NCI-H187 (cell line): ENCODE measurements at regions not wholly inside any gene's neighbourhood (a gene's known extent, or its start where the extent isn't known, plus 50 kb on each side); places are given as distances from the start of the nearest gene placed in this dataset.

Experiments
- DNase-seq, 2 experiments: peaks; one replicate each; lab custom pipeline; 2025; lab: John Stamatoyannopoulos, UW

GRCh38 chr10:64079341-64079740 is 558.1 kb downstream of the REEP3 start:
- DNase-seq: no peak

DNA sequence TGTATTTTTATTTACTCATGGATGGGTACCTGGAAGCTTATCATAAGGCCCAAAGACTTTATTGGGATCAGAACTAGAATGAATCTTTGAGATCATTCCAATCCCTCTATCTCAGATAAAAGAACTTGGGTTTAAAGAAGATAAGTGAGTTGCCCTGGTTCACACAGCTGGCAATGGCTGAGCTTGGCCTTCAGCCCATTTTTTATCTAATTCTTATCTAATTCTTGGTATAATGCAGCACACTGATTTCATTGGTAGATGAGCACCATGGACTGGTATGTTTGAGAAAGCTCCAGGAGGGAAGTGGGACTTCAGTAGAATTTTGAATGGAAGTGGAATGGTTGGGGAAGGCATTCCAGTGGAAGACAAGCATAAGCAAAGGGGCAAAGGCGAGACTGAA is 558.9 kb downstream of the REEP3 start:
- DNase-seq: no peak

DNA sequence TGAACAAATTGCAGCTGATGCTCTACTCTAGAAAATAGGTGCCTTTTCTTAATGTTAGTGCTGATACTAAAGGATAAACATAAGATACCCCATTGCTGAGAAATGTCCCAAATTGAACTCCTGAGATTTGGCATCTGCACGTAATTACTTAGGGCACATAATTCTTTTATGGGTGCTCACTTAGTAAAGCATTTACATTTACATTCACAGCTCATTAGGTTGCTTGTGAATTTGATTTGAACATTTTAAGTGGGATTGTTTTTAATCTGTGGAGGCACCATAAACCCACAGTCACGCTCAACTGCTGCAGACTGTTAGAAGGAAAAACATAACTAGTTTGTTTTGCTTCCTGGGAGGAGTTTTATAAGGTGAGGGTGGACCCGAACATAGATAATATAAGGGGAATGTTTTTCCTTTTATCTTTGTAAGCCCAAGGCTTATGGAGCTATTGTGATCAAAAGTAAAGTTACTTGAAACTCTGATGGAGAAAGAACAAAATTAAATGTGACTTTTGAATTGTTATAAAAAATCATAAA is 560.8 kb downstream of the REEP3 start:
- DNase-seq: no peak

GRCh38 chr10:64086083-64086767 is 565.0 kb downstream of the REEP3 start:
- no peak for DNase-seq

- DNase-seq: no peak
Measured at GRCh38 chr10:64089648-64090047, 568.4 kb downstream of the REEP3 start.

DNA sequence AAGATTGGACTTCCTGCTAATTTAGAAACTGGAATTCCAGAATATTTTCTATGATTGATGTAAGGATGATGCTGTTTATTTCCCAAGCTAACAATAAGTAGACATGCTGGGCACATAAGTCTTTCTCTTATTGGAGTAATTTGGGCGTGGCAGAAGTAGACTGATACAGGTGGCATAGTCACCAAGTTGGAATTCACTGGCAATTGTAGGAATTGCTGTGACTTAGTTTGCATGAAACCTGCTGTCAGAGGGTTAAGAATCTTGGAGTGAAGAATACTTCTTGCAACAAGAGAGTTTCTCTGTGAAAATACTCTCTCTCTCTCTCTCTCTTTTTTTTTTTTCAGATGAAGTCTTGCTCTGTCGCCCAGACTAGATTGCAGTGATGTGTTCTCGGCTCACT is 569.7 kb downstream of the REEP3 start:
- DNase-seq: no peak

DNA sequence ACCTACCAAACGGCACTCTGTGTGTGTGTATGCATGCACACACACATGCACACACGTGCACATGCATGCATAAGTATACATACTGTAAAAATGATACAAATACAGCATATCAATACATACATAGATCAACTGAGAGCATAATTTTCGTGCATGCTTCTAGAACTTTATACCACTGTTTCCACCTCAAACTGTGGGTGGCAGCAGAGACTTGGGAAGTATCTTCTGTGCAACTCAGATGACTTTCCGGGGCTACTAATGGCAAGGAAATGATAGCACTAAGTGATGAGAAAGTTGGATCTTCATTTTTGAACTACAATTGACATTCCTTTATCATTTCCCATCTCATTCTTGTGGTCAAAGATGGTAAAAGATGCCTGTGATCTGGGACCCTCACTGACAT is 570.7 kb downstream of the REEP3 start:
- no peak for DNase-seq

- no peak for DNase-seq
Measured at GRCh38 chr10:64093304-64093703, 572.1 kb downstream of the REEP3 start.

DNA sequence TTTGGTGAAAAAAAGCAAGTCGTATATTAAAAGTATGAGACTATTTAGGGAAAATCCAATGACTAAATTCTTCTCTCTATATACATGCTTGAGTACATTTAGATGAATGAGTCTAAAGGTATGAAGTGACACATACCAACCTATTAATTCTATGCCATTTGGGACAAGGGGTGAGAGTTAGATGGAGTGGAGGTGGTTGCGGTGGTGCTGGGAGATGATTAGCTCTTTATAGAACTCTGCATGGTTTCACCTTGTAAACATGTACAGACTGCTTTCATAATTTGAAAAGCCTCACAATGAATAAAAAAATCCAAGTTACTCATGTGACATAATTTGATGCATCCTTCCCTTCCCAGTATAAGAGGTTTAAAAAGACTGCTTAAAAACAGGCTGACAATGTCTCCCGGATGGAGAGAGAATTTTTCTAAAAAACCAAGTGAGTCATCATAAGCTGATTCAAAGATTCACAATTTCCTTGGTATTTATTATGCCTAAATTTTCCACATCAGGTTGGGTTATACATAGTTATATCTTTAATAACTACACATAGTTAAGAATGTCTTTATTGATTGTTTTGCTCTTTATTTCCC is 572.8 kb downstream of the REEP3 start:
- no peak for DNase-seq

- no peak for DNase-seq
Measured at GRCh38 chr10:64096941-64097340, 575.7 kb downstream of the REEP3 start.

GRCh38 chr10:64097391-64098122 is 576.4 kb downstream of the REEP3 start:
- no peak for DNase-seq

GRCh38 chr10:64098994-64099393 is 577.8 kb downstream of the REEP3 start:
- DNase-seq: no peak

- DNase-seq: no peak
Measured at GRCh38 chr10:64101606-64102263, 580.5 kb downstream of the REEP3 start.

DNA sequence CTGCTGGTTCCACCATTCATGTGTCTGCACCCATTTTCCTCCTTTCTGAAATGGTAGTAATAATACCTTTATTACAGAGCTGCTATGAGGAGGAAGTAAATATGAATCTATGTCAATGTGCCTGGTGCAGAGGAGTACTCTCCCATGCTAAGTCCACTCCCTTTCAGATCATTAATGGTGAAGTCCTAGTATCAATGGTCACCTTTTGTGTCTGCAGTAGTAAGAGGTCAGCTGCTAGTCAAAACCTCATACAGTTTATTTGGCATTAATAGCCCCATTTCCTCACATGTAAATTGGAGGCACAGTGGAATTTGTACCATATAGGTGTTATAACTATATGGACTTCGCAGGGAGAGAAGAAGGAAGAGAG is 581.0 kb downstream of the REEP3 start:
- no peak for DNase-seq

GRCh38 chr10:64102916-64103315 is 581.7 kb downstream of the REEP3 start:
- DNase-seq: no peak

GRCh38 chr10:64103750-64104470 is 582.7 kb downstream of the REEP3 start:
- DNase-seq: no peak

- DNase-seq: no peak
Measured at GRCh38 chr10:64109926-64110495, 588.8 kb downstream of the REEP3 start.

- no peak for DNase-seq
Measured at GRCh38 chr10:64112701-64113355, 591.6 kb downstream of the REEP3 start.

DNA sequence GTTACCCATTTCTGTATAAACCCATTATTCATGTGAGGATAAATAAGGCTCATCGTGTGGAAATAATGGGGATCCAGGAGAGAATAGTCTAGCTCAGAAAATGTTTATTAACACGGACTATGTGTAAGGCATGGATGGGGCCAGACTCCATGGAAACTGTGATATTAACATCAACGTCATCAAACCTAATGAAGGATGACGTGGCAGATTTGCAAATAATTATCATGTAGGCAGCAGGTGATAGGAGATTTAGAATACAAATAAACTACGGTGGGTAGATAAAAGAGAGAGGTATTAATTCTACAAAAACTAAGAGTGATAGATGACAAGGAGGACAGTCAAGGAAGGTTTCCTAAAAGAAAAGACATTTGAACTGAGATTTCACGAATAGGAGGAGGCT is 592.2 kb downstream of the REEP3 start:
- DNase-seq: no peak

- no peak for DNase-seq
Measured at GRCh38 chr10:64113792-64114191, 592.6 kb downstream of the REEP3 start.

GRCh38 chr10:64115471-64115870 is 594.3 kb downstream of the REEP3 start:
- DNase-seq: no peak
